ENCODE measurements at regions not wholly inside any gene's neighbourhood (a gene's known extent, or its start where the extent isn't known, plus 50 kb on each side); places are given as distances from the start of the nearest gene placed in this dataset.

GRCh38 chr11:70841264-70841663, 411.1 kb downstream of the SHANK2 start:
- peaks cover 7% of the 10 kb centered on the region for H3K4me1 Mint-ChIP-seq
- Histone ChIP-seq H3K9ac (no peak overlapping the region), H2AFZ (replicated peaks) (no peak overlapping the region), H3K27ac (no peak overlapping the region), H3K79me2 (ENCODE audit: low read depth) (no peaks in the 10 kb centered on the region), H3K36me3 (no peaks in the 10 kb centered on the region), H3K4me2 (no peak overlapping the region), H3K27me3 (no peaks in the 10 kb centered on the region), H3F3A (ENCODE audit: low read depth) (no peaks in the 10 kb centered on the region), H3K9me3 (ENCODE audit: low read depth) (no peaks in the 10 kb centered on the region), H4K20me1 (ENCODE audit: low read depth) (no peaks in the 10 kb centered on the region), H3K4me3 (no peak overlapping the region), H3K4me1 (peaks cover 8% of the 10 kb centered on the region)
- H3K4me3 Mint-ChIP-seq, result no peak overlapping the region
- peaks cover 13% of the 10 kb centered on the region for H3K9me3 Mint-ChIP-seq
- TF ChIP-seq EZH2phosphoT487 (IDR thresholded peaks at IDR 0.05), result no peak
- TF ChIP-seq EZH2 (IDR thresholded peaks at IDR 0.05), result no peak
- TF ChIP-seq, protein P1, sequence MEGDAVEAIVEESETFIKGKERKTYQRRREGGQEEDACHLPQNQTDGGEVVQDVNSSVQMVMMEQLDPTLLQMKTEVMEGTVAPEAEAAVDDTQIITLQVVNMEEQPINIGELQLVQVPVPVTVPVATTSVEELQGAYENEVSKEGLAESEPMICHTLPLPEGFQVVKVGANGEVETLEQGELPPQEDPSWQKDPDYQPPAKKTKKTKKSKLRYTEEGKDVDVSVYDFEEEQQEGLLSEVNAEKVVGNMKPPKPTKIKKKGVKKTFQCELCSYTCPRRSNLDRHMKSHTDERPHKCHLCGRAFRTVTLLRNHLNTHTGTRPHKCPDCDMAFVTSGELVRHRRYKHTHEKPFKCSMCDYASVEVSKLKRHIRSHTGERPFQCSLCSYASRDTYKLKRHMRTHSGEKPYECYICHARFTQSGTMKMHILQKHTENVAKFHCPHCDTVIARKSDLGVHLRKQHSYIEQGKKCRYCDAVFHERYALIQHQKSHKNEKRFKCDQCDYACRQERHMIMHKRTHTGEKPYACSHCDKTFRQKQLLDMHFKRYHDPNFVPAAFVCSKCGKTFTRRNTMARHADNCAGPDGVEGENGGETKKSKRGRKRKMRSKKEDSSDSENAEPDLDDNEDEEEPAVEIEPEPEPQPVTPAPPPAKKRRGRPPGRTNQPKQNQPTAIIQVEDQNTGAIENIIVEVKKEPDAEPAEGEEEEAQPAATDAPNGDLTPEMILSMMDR (IDR thresholded peaks at IDR 0.05), result no peak
- H3K27me3 Mint-ChIP-seq (ENCODE audit: insufficient read depth, low read depth), result peaks cover 7% of the 10 kb centered on the region
- no peak for DNase-seq (ENCODE audit: low spot score)
- H3K36me3 Mint-ChIP-seq, result no peaks in the 10 kb centered on the region
- no peak overlapping the region for H3K27ac Mint-ChIP-seq

DNA sequence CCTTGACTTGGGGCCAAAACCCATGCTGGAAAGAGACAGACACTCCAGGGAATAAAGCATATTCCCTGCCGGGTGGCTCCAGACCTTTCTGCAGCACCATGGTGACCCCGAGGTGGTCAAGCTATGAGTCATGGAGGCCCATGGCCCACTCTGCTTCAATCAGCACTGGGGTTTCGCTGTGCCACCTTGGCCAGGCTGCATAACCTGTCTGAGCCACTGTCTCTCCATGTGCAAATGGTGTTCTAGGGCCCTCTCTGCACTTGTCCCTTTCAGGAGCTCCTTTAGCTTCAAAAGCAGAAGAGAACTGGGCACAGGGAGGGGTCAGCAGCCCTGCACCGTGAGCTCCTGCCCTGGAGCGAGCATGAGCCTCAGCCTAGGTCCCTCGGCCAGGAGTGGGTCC, 410.1 kb downstream of the SHANK2 start:
- H3K27ac ChIP-seq, result no peak overlapping the region
- Mint-ChIP-seq H3K27me3 (ENCODE audit: insufficient read depth, low read depth) (peaks cover 4% of the 10 kb centered on the region), H3K4me3 (no peak overlapping the region), H3K36me3 (no peaks in the 10 kb centered on the region), H3K27ac (no peak overlapping the region), H3K4me1 (peaks cover 7% of the 10 kb centered on the region), H3K9me3 (peaks cover 11% of the 10 kb centered on the region)
- H3F3A ChIP-seq (ENCODE audit: low read depth), result no peaks in the 10 kb centered on the region
- no peaks in the 10 kb centered on the region for H3K79me2 ChIP-seq (ENCODE audit: low read depth)
- TF ChIP-seq EZH2phosphoT487 (IDR thresholded peaks at IDR 0.05), result no peak
- TF ChIP-seq EZH2 (IDR thresholded peaks at IDR 0.05), result no peak
- TF ChIP-seq, protein P1 (IDR thresholded peaks at IDR 0.05), result no peak
- H3K9me3 ChIP-seq (ENCODE audit: low read depth), result no peaks in the 10 kb centered on the region
- no peaks in the 10 kb centered on the region for H3K27me3 ChIP-seq
- H4K20me1 ChIP-seq (ENCODE audit: low read depth), result no peaks in the 10 kb centered on the region
- H3K4me3 ChIP-seq, result no peak overlapping the region
- H3K36me3 ChIP-seq, result no peaks in the 10 kb centered on the region
- H3K4me1 ChIP-seq, result peaks cover 8% of the 10 kb centered on the region
- no peak overlapping the region for H3K4me2 ChIP-seq
- H3K9ac ChIP-seq, result no peak overlapping the region
- no peak overlapping the region for H2AFZ ChIP-seq (replicated peaks)
- no peak for DNase-seq (ENCODE audit: low spot score)

DNA sequence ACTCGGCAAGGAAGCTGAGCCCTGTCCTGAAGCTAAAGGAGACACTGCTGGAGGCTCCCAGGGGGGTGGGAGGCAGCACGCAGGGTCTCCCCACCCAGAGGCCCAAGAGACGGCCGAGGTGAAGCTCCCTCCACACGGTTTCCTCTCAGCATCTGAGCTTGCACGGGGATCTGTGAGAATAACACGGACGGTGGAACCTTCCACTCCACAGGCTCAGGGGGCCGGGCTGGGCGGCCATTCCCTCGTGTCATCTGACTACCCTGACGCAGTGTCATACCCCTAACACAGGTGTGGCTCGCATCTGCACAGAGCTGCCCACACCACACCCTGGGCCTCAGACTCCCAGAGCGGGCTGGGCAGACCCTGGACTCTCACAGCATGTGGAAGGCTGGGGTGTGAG, 409.7 kb downstream of the SHANK2 start:
- Mint-ChIP-seq H3K4me1 (peaks cover 7% of the 10 kb centered on the region), H3K27me3 (ENCODE audit: insufficient read depth, low read depth) (peaks cover 4% of the 10 kb centered on the region), H3K27ac (no peak overlapping the region), H3K36me3 (no peaks in the 10 kb centered on the region), H3K9me3 (peaks cover 8% of the 10 kb centered on the region), H3K4me3 (no peak overlapping the region)
- Histone ChIP-seq H4K20me1 (ENCODE audit: low read depth) (no peaks in the 10 kb centered on the region), H3K27ac (no peak overlapping the region), H3K9ac (no peak overlapping the region), H3K79me2 (ENCODE audit: low read depth) (no peaks in the 10 kb centered on the region), H3K4me1 (peaks cover 8% of the 10 kb centered on the region), H2AFZ (replicated peaks) (no peak overlapping the region), H3K27me3 (no peaks in the 10 kb centered on the region), H3K36me3 (no peaks in the 10 kb centered on the region), H3F3A (ENCODE audit: low read depth) (no peaks in the 10 kb centered on the region), H3K9me3 (ENCODE audit: low read depth) (no peaks in the 10 kb centered on the region), H3K4me3 (no peak overlapping the region), H3K4me2 (no peak overlapping the region)
- no peak for DNase-seq (ENCODE audit: low spot score)
- no peak for TF ChIP-seq EZH2 (IDR thresholded peaks at IDR 0.05)
- TF ChIP-seq, protein P1 (IDR thresholded peaks at IDR 0.05), result no peak
- no peak for TF ChIP-seq EZH2phosphoT487 (IDR thresholded peaks at IDR 0.05)

Measured in neural progenitor cell (in vitro differentiated cells).